ENCODE measurements at regions not wholly inside any gene's neighbourhood (a gene's known extent, or its start where the extent isn't known, plus 50 kb on each side); places are given as distances from the start of the nearest gene placed in this dataset.

GRCh38 chr18:2087877-2088673 lies 483.2 kb downstream of the METTL4 start:
- TF ChIP-seq POLR2A (IDR thresholded peaks at IDR 0.05; ENCODE audit: extremely low read depth, insufficient read length) (no peak), CTCF (IDR thresholded peaks at IDR 0.05; ENCODE audit: low read depth, low read length) (no peak)
